Caki2 (cell line): ENCODE measurements at regions not wholly inside any gene's neighbourhood (a gene's known extent, or its start where the extent isn't known, plus 50 kb on each side); places are given as distances from the start of the nearest gene placed in this dataset.
"Not testable (repeated sequence)": the region's sequence is repeated elsewhere in the genome, so short reads cannot be mapped to it uniquely, and the experiment has no call there.

Experiments
- DNase-seq: peaks from one replicate; pipeline ENCODE4 v3.0.0-alpha.2; 2015; ENCODE audit warnings: low read depth
- in situ Hi-C: cut with HindIII; loops from 2 replicates; pipeline ENCODE4 v1.10.0; 2016; ENCODE audit warnings: low sequenced_read_pairs, low pct_unique_long_range_greater_than_20kb, mixed read lengths

GRCh38 chr9:78172610-78173009, 63.3 kb upstream of the CEP78 start:
- DNase-seq, in situ Hi-C loops: not testable (repeated sequence)

GRCh38 chr9:78171651-78172050, 64.2 kb upstream of the CEP78 start:
- in situ Hi-C loops = no loop called here
- DNase-seq = no peak

- no peak for DNase-seq
- in situ Hi-C loops = no loop called here
Observed at GRCh38 chr9:78169125-78169524, 66.8 kb upstream of the CEP78 start.

GRCh38 chr9:78167356-78167755, 68.5 kb upstream of the CEP78 start:
- in situ Hi-C loops = no loop called here
- DNase-seq = no peak

- in situ Hi-C loops = no loop called here
- no peak for DNase-seq
Observed at GRCh38 chr9:78163834-78164233, 72.0 kb upstream of the CEP78 start.

- in situ Hi-C loops = no loop called here
- no peak for DNase-seq
Observed at GRCh38 chr9:78158286-78158685, 77.6 kb upstream of the CEP78 start.

- in situ Hi-C loops = no loop called here
Observed at GRCh38 chr9:78150983-78151356, 84.9 kb upstream of the CEP78 start.

GRCh38 chr9:78150312-78150982, 85.4 kb upstream of the CEP78 start:
- DNase-seq = no peak
- in situ Hi-C loops = no loop called here

More at GRCh38 chr9:78150983-78151356, 84.9 kb upstream of the CEP78 start:
- no peak for DNase-seq

GRCh38 chr9:78149702-78150291, 86.1 kb upstream of the CEP78 start:
- no peak for DNase-seq
- in situ Hi-C loops = no loop called here

GRCh38 chr9:78146241-78146640, 89.6 kb upstream of the CEP78 start:
- DNase-seq = no peak
- in situ Hi-C loops = no loop called here

GRCh38 chr9:78144663-78145377, 91.1 kb upstream of the CEP78 start:
- in situ Hi-C loops = no loop called here
- no peak for DNase-seq

- in situ Hi-C loops = no loop called here
- DNase-seq = no peak
Observed at GRCh38 chr9:78144008-78144381, 91.9 kb upstream of the CEP78 start.

GRCh38 chr9:78143281-78144007, 92.4 kb upstream of the CEP78 start:
- in situ Hi-C loops = no loop called here
- DNase-seq = no peak

GRCh38 chr9:78142264-78142663, 93.6 kb upstream of the CEP78 start:
- in situ Hi-C loops, DNase-seq: not testable (repeated sequence)

GRCh38 chr9:78133751-78134150, 102.1 kb upstream of the CEP78 start:
- no peak for DNase-seq
- in situ Hi-C loops = no loop called here

- no peak for DNase-seq
- in situ Hi-C loops = no loop called here
Observed at GRCh38 chr9:78132701-78133058, 101.1 kb upstream of the GNAQ start.

GRCh38 chr9:78131969-78132700, 100.5 kb upstream of the GNAQ start:
- in situ Hi-C loops = no loop called here
- DNase-seq = no peak

GRCh38 chr9:78130853-78131252, 99.2 kb upstream of the GNAQ start:
- no peak for DNase-seq
- in situ Hi-C loops = no loop called here

- in situ Hi-C loops = no loop called here
- DNase-seq = no peak
Observed at GRCh38 chr9:78130004-78130403, 98.4 kb upstream of the GNAQ start.
